ENCODE measurements at regions not wholly inside any gene's neighbourhood (a gene's known extent, or its start where the extent isn't known, plus 50 kb on each side); places are given as distances from the start of the nearest gene placed in this dataset.

GRCh38 chr7:9241826-9242225 lies 808.4 kb downstream of the NXPH1 start:
- Histone ChIP-seq H3K9me3 (ENCODE audit: control insufficient read depth in 1 of 2, insufficient read depth in 1 of 2, low read depth in 1 of 2, low read length in 2 of 2) (peaks cover 0 to 9% of the 10 kb centered on the region in 2 experiments; a peak in 2 of 4 replicates), H3K27ac (ENCODE audit: low read depth, low read length) (no peak overlapping the region), H3K9me2 (ENCODE audit: insufficient read depth) (no peaks in the 10 kb centered on the region), H2AFZ (ENCODE audit: low read depth, low read length, poor library complexity, severe bottlenecking) (no peak overlapping the region), H3K4me3 (replicated peaks in 1 of 2; ENCODE audit: low read depth in 1 of 2, low read length in 2 of 2) (no peak overlapping the region), H3K27me3 (ENCODE audit: insufficient read depth, low read length) (no peaks in the 10 kb centered on the region), H3K4me2 (ENCODE audit: low read length) (no peak overlapping the region), H3K79me2 (ENCODE audit: insufficient read depth, low read length) (no peaks in the 10 kb centered on the region), H3K9ac (ENCODE audit: low read length) (no peak overlapping the region), H4K20me1 (ENCODE audit: insufficient read depth) (no peaks in the 10 kb centered on the region), H3K4me1 (ENCODE audit: control insufficient read depth in 1 of 2, insufficient read depth in 2 of 2, low read length in 2 of 2) (no peaks in the 10 kb centered on the region), H3K36me3 (ENCODE audit: control insufficient read depth in 1 of 2, insufficient read depth in 2 of 2, low read length in 2 of 2) (no peaks in the 10 kb centered on the region)
- ATAC-seq (no peak), DNase-seq (ENCODE audit: low read depth, low spot score) (no peak)
- ChIA-PET RAD21 (ENCODE audit: low non-redundant PET in 1 of 2, low total read pairs in 2 of 2, uncharacterized antibody in 2 of 2, unreplicated experiment in 2 of 2) (no interaction called here), POLR2A (no interaction called here), CTCF (no interaction called here)
- BruUV-seq (replicated peaks), result no TSS peak
- TF ChIP-seq MAX (IDR thresholded peaks at IDR 0.05), result no peak
- TF ChIP-seq EGR1 (IDR thresholded peaks at IDR 0.05; ENCODE audit: low read depth), result no peak
- intact Hi-C loops (cut with micrococcal nuclease), result no loop called here

GRCh38 chr7:9242636-9243035 lies 809.2 kb downstream of the NXPH1 start:
- Histone ChIP-seq H3K4me1 (ENCODE audit: control insufficient read depth in 1 of 2, insufficient read depth in 2 of 2, low read length in 2 of 2) (no peaks in the 10 kb centered on the region), H3K9ac (ENCODE audit: low read length) (no peak overlapping the region), H3K27ac (ENCODE audit: low read depth, low read length) (no peak overlapping the region), H3K79me2 (ENCODE audit: insufficient read depth, low read length) (no peaks in the 10 kb centered on the region), H3K4me2 (ENCODE audit: low read length) (no peak overlapping the region), H4K20me1 (ENCODE audit: insufficient read depth) (no peaks in the 10 kb centered on the region), H3K9me2 (ENCODE audit: insufficient read depth) (no peaks in the 10 kb centered on the region), H3K27me3 (ENCODE audit: insufficient read depth, low read length) (no peaks in the 10 kb centered on the region), H3K9me3 (ENCODE audit: control insufficient read depth in 1 of 2, insufficient read depth in 1 of 2, low read depth in 1 of 2, low read length in 2 of 2) (peaks cover 0 to 10% of the 10 kb centered on the region in 2 experiments; a peak in 2 of 4 replicates), H3K36me3 (ENCODE audit: control insufficient read depth in 1 of 2, insufficient read depth in 2 of 2, low read length in 2 of 2) (no peaks in the 10 kb centered on the region), H2AFZ (ENCODE audit: low read depth, low read length, poor library complexity, severe bottlenecking) (no peak overlapping the region), H3K4me3 (replicated peaks in 1 of 2; ENCODE audit: low read depth in 1 of 2, low read length in 2 of 2) (no peak overlapping the region)
- ChIA-PET RAD21 (ENCODE audit: low non-redundant PET in 1 of 2, low total read pairs in 2 of 2, uncharacterized antibody in 2 of 2, unreplicated experiment in 2 of 2) (no interaction called here), CTCF (no interaction called here), POLR2A (no interaction called here)
- no peak for ATAC-seq
- no TSS peak for BruUV-seq (replicated peaks)
- intact Hi-C loops (cut with micrococcal nuclease), result no loop called here
- DNase-seq (ENCODE audit: low read depth, low spot score), result no peak
- no peak for TF ChIP-seq CEBPB (IDR thresholded peaks at IDR 0.05; ENCODE audit: low read depth)
- TF ChIP-seq MAX (IDR thresholded peaks at IDR 0.05), result no peak
- TF ChIP-seq TCF7L2 (IDR thresholded peaks at IDR 0.05; ENCODE audit: borderline replicate concordance, extremely low read depth, insufficient read depth, insufficient read length), result no peak
- no peak for TF ChIP-seq SIN3A (IDR thresholded peaks at IDR 0.05; ENCODE audit: low read depth)
- no peak for TF ChIP-seq REST (IDR thresholded peaks at IDR 0.05; ENCODE audit: low read depth)
- no peak for TF ChIP-seq CTCF (IDR thresholded peaks at IDR 0.05 in 2 of 3, conservative IDR thresholded peaks at IDR 0.05 in 1 of 3; ENCODE audit: borderline replicate concordance in 1 of 3, insufficient read depth in 1 of 3, low read depth in 2 of 3, low read length in 2 of 3)
- TF ChIP-seq POLR2AphosphoS5 (IDR thresholded peaks at IDR 0.05; ENCODE audit: low read depth, low read length), result no peak
- TF ChIP-seq CBX3 (IDR thresholded peaks at IDR 0.05; ENCODE audit: low read depth), result no peak
- no peak for TF ChIP-seq EGR1 (IDR thresholded peaks at IDR 0.05; ENCODE audit: low read depth)
- no peak for TF ChIP-seq EZH2 (IDR thresholded peaks at IDR 0.05)
- TF ChIP-seq POLR2A (IDR thresholded peaks at IDR 0.05; ENCODE audit: borderline replicate concordance, extremely low read depth, insufficient read depth, insufficient read length), result no peak
- TF ChIP-seq ZBTB33 (IDR thresholded peaks at IDR 0.05; ENCODE audit: extremely low read depth, insufficient replicate concordance, low read length), result no peak
- no peak for TF ChIP-seq JUND (IDR thresholded peaks at IDR 0.05)
